ENCODE measurements at regions not wholly inside any gene's neighbourhood (a gene's known extent, or its start where the extent isn't known, plus 50 kb on each side); places are given as distances from the start of the nearest gene placed in this dataset.

- intact Hi-C loops (cut with DNase I) = no loop called here
- TF ChIP-seq CTCF (IDR thresholded peaks at IDR 0.05) = no peak
- no peak for DNase-seq
These were observed 326.2 kb upstream of the POT1 start for GRCh38 chr7:125255810-125256209.

GRCh38 chr7:125254566-125254965 is 324.9 kb upstream of the POT1 start:
- DNase-seq (peak in 1 of 4 donors; percentile 35), ATAC-seq (no peak)
- Histone ChIP-seq H3K4me3 (no peak overlapping the region), H3K27me3 (no peaks in the 10 kb centered on the region), H3K4me1 (no peaks in the 10 kb centered on the region), H3K36me3 (no peaks in the 10 kb centered on the region), H3K27ac (no peak overlapping the region), H3K9me3 (no peaks in the 10 kb centered on the region)
- TF ChIP-seq CTCF (IDR thresholded peaks at IDR 0.05) = no peak
- intact Hi-C loops (cut with DNase I) = no loop called here

More at GRCh38 chr7:125255810-125256209, 326.2 kb upstream of the POT1 start:
- Histone ChIP-seq H3K4me1 (no peaks in the 10 kb centered on the region), H3K4me3 (no peak overlapping the region), H3K9me3 (no peaks in the 10 kb centered on the region), H3K27ac (no peak overlapping the region), H3K27me3 (no peaks in the 10 kb centered on the region), H3K36me3 (no peaks in the 10 kb centered on the region)
- ATAC-seq = no peak

- TF ChIP-seq CTCF (IDR thresholded peaks at IDR 0.05) = no peak
- Histone ChIP-seq H3K27ac (no peak overlapping the region), H3K4me3 (no peak overlapping the region), H3K27me3 (no peaks in the 10 kb centered on the region), H3K36me3 (no peaks in the 10 kb centered on the region), H3K4me1 (no peaks in the 10 kb centered on the region), H3K9me3 (no peaks in the 10 kb centered on the region)
- intact Hi-C loops (cut with DNase I) = no loop called here
- peak; percentile 90 for ATAC-seq
- no peak for DNase-seq
These were observed 324.0 kb upstream of the POT1 start for GRCh38 chr7:125253452-125254190.

- intact Hi-C loops (cut with DNase I) = no loop called here
- DNase-seq = no peak
- Histone ChIP-seq H3K27me3 (no peaks in the 10 kb centered on the region), H3K4me1 (no peaks in the 10 kb centered on the region), H3K9me3 (no peaks in the 10 kb centered on the region), H3K4me3 (no peak overlapping the region), H3K27ac (no peak overlapping the region), H3K36me3 (no peaks in the 10 kb centered on the region)
- no peak for TF ChIP-seq CTCF (IDR thresholded peaks at IDR 0.05)
- ATAC-seq = no peak
These were observed 318.0 kb upstream of the POT1 start for GRCh38 chr7:125247514-125248098.

GRCh38 chr7:125246706-125247105 is 317.1 kb upstream of the POT1 start:
- intact Hi-C loops (cut with DNase I) = no loop called here
- H3K27ac ChIP-seq = no peak overlapping the region
- DNase-seq (no peak), ATAC-seq (no peak)
- no peaks in the 10 kb centered on the region for H3K27me3 ChIP-seq
- no peaks in the 10 kb centered on the region for H3K4me1 ChIP-seq
- H3K36me3 ChIP-seq = no peaks in the 10 kb centered on the region
- TF ChIP-seq CTCF (IDR thresholded peaks at IDR 0.05) = no peak
- H3K9me3 ChIP-seq = no peaks in the 10 kb centered on the region
- H3K4me3 ChIP-seq = no peak overlapping the region
